Uterus (tissue), 2 donors: ENCODE measurements at regions not wholly inside any gene's neighbourhood (a gene's known extent, or its start where the extent isn't known, plus 50 kb on each side); places are given as distances from the start of the nearest gene placed in this dataset.

Experiments used
- POLR2A ChIP-seq, 2 donors: fragments of 450-650 bp; IDR thresholded peaks; one replicate each; pipeline ENCODE4 v1.6.1; 2016; ENCODE audit warnings: antibody characterized with exemption in 2 of 2, mild to moderate bottlenecking in 1 of 2, moderate library complexity in 1 of 2
- TF ChIP-seq, protein P1 (sequence below), 4 experiments: fragments of 200-600 bp in 2 of 4; fragments of 450-650 bp in 2 of 4; sonication (generic) in 2 of 4; IDR thresholded peaks; one replicate each; pipeline ENCODE4 v1.5.1; 2016 to 2019; ENCODE audit warnings: antibody characterized with exemption in 4 of 4, mild to moderate bottlenecking in 2 of 4, moderate library complexity in 1 of 4

DNA sequence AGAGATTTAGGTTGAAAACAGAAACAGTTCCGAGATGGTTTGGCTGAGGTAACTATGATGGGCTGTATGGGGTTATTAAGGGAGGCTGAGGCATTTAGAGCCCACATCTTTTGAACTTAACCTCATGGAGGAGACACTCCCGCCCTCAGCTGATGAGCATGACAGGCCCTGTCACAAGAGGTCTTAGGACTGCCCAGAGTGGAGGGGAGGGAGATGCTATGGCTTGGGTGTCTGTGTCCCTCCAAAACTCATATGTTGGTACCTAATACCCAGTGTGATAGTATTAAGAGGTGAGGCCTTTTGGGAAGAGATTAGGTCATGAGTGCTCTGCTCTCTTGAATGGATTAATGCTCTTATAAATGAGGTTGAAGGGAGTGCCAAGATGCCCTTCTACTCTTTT is 126.6 kb downstream of the CDC5L start:
- TF ChIP-seq, protein P1, sequence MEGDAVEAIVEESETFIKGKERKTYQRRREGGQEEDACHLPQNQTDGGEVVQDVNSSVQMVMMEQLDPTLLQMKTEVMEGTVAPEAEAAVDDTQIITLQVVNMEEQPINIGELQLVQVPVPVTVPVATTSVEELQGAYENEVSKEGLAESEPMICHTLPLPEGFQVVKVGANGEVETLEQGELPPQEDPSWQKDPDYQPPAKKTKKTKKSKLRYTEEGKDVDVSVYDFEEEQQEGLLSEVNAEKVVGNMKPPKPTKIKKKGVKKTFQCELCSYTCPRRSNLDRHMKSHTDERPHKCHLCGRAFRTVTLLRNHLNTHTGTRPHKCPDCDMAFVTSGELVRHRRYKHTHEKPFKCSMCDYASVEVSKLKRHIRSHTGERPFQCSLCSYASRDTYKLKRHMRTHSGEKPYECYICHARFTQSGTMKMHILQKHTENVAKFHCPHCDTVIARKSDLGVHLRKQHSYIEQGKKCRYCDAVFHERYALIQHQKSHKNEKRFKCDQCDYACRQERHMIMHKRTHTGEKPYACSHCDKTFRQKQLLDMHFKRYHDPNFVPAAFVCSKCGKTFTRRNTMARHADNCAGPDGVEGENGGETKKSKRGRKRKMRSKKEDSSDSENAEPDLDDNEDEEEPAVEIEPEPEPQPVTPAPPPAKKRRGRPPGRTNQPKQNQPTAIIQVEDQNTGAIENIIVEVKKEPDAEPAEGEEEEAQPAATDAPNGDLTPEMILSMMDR (IDR thresholded peaks at IDR 0.05) = no peak
- TF ChIP-seq POLR2A (IDR thresholded peaks at IDR 0.05) = no peak
